Epithelial cell of proximal tubule (primary cell): ENCODE measurements at regions not wholly inside any gene's neighbourhood (a gene's known extent, or its start where the extent isn't known, plus 50 kb on each side); places are given as distances from the start of the nearest gene placed in this dataset.
"Not testable (repeated sequence)": the region's sequence is repeated elsewhere in the genome, so short reads cannot be mapped to it uniquely, and the experiment has no call there.

Experiments
- DNase-seq: peaks from one replicate; pipeline ENCODE4 v3.0.0-alpha.2; 2011; ENCODE audit warnings: low read depth
- H3K4me3 ChIP-seq: 2 replicates; pipeline ENCODE4 v1.5.1; 2011; ENCODE audit warnings: low read depth, mild to moderate bottlenecking, low read length
- CTCF ChIP-seq: conservative IDR thresholded peaks from 2 replicates; pipeline ENCODE4 v1.5.1; 2012; ENCODE audit warnings: low read depth, mild to moderate bottlenecking, low read length

GRCh38 chr4:189858435-189858834, 82.2 kb upstream of the FRG1 start:
- TF ChIP-seq CTCF = no peak
- no peak overlapping the region for H3K4me3 ChIP-seq
- DNase-seq = no peak

GRCh38 chr4:189861101-189861500, 79.6 kb upstream of the FRG1 start:
- TF ChIP-seq CTCF = no peak
- H3K4me3 ChIP-seq = no peak overlapping the region
- DNase-seq = no peak

GRCh38 chr4:189869236-189869635, 71.4 kb upstream of the FRG1 start:
- H3K4me3 ChIP-seq = no peak overlapping the region
- no peak for TF ChIP-seq CTCF
- DNase-seq = no peak

- no peak for TF ChIP-seq CTCF
- no peak overlapping the region for H3K4me3 ChIP-seq
- no peak for DNase-seq
These were observed 70.0 kb upstream of the FRG1 start for GRCh38 chr4:189870511-189871234.

GRCh38 chr4:189874591-189874990, 66.1 kb upstream of the FRG1 start:
- H3K4me3 ChIP-seq = no peak overlapping the region
- TF ChIP-seq CTCF = no peak
- DNase-seq = no peak

GRCh38 chr4:189881190-189881589, 59.5 kb upstream of the FRG1 start:
- H3K4me3 ChIP-seq, DNase-seq: not testable (repeated sequence)

- not testable (repeated sequence) for DNase-seq, H3K4me3 ChIP-seq
These were observed 52.3 kb upstream of the FRG1 start for GRCh38 chr4:189888407-189888806.
